PFSK-1 (cell line): ENCODE measurements at regions not wholly inside any gene's neighbourhood (a gene's known extent, or its start where the extent isn't known, plus 50 kb on each side); places are given as distances from the start of the nearest gene placed in this dataset.

Experiments used
- FOXP2 ChIP-seq: optimal IDR thresholded peaks from 2 replicates; pipeline ENCODE3; 2011; ENCODE audit warnings: borderline replicate concordance, control low read depth, inconsistent platforms; ENCODE audit not compliant: insufficient read depth; ENCODE audit errors: extremely low read length, extremely low read depth
- POLR2AphosphoS5 ChIP-seq: IDR thresholded peaks from 2 replicates; pipeline ENCODE4 v1.6.1; 2012; ENCODE audit warnings: low read depth, mild to moderate bottlenecking, control low read depth, low read length, moderate library complexity
- SIN3A ChIP-seq: IDR thresholded peaks from 2 replicates; pipeline ENCODE4 v1.6.1; 2012; ENCODE audit warnings: mild to moderate bottlenecking, low read length, moderate library complexity, borderline replicate concordance; ENCODE audit not compliant: insufficient read depth
- TAF1 ChIP-seq: IDR thresholded peaks from 2 replicates; pipeline ENCODE4 v1.6.1; 2012; ENCODE audit warnings: low read length, control low read depth, borderline replicate concordance; ENCODE audit not compliant: insufficient read depth
- TF ChIP-seq, protein P1 (sequence below), 2 experiments: IDR thresholded peaks; 2 replicates each; pipeline versions ENCODE4 v1.6.1 to v1.8.0; 2011 to 2012; ENCODE audit warnings: low read depth in 2 of 2, low read length in 2 of 2, control low read depth in 1 of 2, inconsistent platforms in 1 of 2, mild to moderate bottlenecking in 1 of 2, moderate library complexity in 1 of 2; ENCODE audit not compliant: insufficient read depth in 1 of 2

DNA sequence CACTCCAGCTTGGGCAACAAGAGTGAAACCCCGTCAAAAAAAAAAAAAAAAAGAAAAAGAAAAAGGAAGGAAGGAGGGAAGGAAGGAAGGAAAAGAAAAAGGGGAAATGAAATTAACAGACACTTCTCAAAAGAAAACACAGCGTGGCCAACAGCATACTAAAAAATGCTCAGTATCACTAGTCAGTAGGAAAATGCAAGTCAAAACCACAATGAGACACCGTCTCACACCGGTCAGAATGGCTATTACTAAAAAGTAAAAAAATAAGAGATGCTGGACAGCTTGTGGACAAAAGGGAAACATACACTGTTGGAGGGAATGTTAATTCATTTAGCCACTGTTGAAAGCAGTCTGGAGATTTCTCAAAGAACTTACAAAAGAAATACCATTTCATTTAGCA is 369.5 kb upstream of the BRINP3 start:
- TF ChIP-seq, protein P1, sequence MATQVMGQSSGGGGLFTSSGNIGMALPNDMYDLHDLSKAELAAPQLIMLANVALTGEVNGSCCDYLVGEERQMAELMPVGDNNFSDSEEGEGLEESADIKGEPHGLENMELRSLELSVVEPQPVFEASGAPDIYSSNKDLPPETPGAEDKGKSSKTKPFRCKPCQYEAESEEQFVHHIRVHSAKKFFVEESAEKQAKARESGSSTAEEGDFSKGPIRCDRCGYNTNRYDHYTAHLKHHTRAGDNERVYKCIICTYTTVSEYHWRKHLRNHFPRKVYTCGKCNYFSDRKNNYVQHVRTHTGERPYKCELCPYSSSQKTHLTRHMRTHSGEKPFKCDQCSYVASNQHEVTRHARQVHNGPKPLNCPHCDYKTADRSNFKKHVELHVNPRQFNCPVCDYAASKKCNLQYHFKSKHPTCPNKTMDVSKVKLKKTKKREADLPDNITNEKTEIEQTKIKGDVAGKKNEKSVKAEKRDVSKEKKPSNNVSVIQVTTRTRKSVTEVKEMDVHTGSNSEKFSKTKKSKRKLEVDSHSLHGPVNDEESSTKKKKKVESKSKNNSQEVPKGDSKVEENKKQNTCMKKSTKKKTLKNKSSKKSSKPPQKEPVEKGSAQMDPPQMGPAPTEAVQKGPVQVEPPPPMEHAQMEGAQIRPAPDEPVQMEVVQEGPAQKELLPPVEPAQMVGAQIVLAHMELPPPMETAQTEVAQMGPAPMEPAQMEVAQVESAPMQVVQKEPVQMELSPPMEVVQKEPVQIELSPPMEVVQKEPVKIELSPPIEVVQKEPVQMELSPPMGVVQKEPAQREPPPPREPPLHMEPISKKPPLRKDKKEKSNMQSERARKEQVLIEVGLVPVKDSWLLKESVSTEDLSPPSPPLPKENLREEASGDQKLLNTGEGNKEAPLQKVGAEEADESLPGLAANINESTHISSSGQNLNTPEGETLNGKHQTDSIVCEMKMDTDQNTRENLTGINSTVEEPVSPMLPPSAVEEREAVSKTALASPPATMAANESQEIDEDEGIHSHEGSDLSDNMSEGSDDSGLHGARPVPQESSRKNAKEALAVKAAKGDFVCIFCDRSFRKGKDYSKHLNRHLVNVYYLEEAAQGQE (IDR thresholded peaks at IDR 0.05; ENCODE audit: insufficient read depth in 1 of 2, low read depth in 2 of 2, low read length in 2 of 2), result no peak
- no peak for TF ChIP-seq TAF1
- no peak for TF ChIP-seq POLR2AphosphoS5
- no peak for TF ChIP-seq FOXP2
- TF ChIP-seq SIN3A, result no peak

GRCh38 chr1:190849346-190849745 is 371.7 kb upstream of the BRINP3 start:
- no peak for TF ChIP-seq TAF1
- no peak for TF ChIP-seq FOXP2
- TF ChIP-seq SIN3A, result no peak

DNA sequence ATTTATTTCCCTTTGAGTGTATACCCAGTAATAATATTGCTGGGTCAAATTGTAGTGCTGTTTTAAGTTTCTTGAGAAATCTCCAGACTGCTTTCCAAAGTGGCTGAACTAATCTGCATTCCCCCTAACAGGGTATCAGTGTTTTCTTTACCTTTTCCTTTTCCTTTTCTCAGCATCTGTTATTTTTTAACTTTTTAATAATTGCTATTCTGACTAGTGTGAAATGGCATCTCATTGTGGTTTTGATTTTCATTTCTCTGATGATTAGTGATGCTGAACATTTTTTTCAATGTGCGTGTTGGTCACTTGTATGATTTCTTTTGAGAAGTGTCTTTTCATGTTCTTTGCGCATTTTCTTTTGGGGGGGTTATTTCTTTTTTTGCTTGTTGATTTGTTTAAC is 374.9 kb upstream of the BRINP3 start:
- TF ChIP-seq TAF1 (no peak), SIN3A (no peak), FOXP2 (no peak), POLR2AphosphoS5 (no peak)
- TF ChIP-seq, protein P1 (IDR thresholded peaks at IDR 0.05; ENCODE audit: insufficient read depth in 1 of 2, low read depth in 2 of 2, low read length in 2 of 2), result no peak

GRCh38 chr1:190858140-190858539 is 380.5 kb upstream of the BRINP3 start:
- TF ChIP-seq SIN3A, result no peak
- TF ChIP-seq FOXP2, result no peak
- no peak for TF ChIP-seq TAF1
- TF ChIP-seq, protein P1 (IDR thresholded peaks at IDR 0.05; ENCODE audit: insufficient read depth in 1 of 2, low read depth in 2 of 2, low read length in 2 of 2), result no peak
- no peak for TF ChIP-seq POLR2AphosphoS5

DNA sequence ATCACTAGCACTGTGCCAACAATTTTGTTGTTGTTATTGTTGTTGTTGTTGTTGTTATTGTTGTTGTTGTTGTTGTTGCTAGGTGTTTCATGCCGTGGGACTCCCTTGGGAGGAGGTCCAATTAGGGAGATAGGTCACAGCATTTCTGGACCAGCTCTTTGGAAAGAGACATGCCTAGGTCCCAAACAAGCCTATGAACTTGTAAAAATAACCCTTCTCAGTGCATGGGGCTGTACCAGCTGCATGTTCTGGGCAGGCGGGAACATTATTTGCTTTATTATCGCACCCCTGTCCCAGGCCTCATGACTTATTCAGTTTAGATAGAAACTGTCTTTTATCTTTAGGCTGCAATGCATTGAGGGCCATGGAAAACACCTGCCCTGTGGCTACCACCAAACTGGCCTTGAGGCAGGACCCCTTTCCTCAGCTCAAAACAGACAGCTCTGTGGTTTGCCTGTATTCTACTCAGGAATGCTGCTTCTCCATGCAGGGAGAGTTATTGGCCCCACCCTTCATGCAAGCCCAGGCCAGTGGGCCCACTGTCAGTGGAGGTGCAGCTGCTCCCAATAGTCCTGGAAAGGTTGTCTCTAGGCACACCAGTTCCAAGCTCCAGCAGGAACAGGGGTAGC is 386.5 kb upstream of the BRINP3 start:
- no peak for TF ChIP-seq POLR2AphosphoS5
- no peak for TF ChIP-seq SIN3A
- TF ChIP-seq FOXP2, result no peak
- no peak for TF ChIP-seq TAF1

GRCh38 chr1:190880352-190880751 is 402.7 kb upstream of the BRINP3 start:
- TF ChIP-seq TAF1, result no peak
- TF ChIP-seq, protein P1 (IDR thresholded peaks at IDR 0.05; ENCODE audit: insufficient read depth in 1 of 2, low read depth in 2 of 2, low read length in 2 of 2), result no peak
- TF ChIP-seq SIN3A, result no peak
- TF ChIP-seq POLR2AphosphoS5, result no peak
- TF ChIP-seq FOXP2, result no peak
